HG02571 (cell line): ENCODE measurements at regions not wholly inside any gene's neighbourhood (a gene's known extent, or its start where the extent isn't known, plus 50 kb on each side); places are given as distances from the start of the nearest gene placed in this dataset.

ENCODE experiments used
- ATAC-seq: cut with Tn5 transposase; IDR thresholded peaks from one replicate; pipeline ENCODE4 v1.9.1; 2021; ENCODE audit warnings: mild to moderate bottlenecking, moderate library complexity; ENCODE audit not compliant: unreplicated experiment

DNA sequence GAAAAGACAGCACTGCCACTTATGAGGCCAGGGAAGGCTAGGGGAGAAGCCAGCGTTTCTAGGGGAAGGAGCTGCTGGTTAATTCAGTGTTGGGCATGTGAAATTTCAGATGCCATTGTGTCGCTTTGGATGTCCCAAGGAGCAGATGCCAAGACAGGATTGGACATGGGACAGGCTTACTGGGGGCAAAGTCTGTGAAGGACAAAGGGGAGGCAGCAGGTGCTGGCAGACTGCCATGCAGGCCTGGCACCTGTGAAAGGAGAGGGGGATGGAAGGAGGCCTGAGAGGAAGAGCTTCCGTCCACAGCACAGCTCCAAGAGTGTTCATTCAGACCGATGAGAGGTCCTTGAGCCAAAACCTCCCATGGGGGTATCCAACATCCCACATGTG lies 255.5 kb upstream of the RPL38 start:
- ATAC-seq: no peak

DNA sequence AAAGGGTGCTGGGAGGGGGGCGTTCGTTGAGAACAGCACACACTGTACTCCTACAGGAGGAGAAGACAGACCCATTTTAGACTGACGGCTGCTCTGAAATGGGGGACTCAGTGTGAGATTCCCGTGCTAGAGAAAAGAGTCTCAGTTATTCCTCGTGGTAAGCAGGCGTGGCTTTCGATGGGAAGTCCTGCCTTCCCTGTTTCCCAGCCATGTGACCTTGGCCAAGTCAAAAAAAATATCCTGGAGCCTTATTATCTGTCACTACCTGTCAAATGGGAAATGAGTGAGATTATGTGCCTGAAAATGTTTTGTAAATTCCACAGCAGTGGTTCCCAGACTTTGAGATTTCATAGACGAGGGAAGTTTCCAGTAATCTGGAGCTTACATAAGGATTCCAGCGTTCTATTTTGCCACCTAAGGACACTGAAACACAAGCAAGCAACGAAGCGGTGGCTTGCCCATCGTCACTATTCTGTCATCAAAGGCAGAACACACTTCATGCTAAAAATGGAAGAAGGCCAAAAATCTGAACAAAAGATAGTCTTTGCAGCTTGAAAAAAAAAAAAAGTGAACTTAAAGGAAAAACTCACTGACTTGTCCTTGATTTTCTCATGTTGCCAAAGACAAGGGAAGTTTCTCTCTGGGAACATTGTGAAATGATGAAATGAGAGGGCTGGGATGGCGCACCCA lies 253.4 kb upstream of the RPL38 start:
- ATAC-seq: no peak

DNA sequence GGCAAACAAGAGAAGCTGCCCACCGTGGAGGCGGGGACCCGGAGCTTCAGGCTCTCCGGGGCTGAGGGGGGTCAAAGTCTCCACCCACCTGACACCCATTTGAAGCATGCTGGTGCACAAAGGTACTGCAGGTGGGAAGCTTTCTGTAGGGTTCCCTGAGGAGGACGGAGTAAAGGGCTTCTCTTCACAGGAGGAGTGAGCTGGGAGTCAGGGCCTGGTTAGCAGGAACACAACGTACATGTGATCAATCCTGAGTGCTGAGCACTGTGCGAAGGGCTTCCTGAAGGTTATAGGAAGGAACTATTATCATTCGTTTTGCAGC lies 252.9 kb upstream of the RPL38 start:
- no peak for ATAC-seq

DNA sequence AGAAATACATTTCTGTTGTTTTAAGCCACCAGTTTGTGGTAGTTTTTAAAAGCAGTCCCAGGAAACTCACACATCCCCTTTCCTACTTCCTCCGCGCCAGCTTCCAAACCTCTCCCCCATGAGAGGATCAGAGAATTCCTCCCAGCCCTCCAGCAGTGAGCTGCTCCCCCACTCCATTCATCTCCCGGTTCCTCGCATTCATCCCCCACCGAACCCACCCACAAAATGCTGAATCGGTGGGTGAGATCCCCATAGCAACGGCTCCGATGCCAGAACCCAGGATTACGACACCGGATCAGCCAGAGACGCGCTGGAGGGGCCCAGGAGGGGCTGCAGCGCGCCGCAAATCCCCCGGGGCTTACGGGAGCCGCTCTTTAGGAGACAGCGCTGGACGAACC lies 251.4 kb upstream of the RPL38 start:
- ATAC-seq: no peak

DNA sequence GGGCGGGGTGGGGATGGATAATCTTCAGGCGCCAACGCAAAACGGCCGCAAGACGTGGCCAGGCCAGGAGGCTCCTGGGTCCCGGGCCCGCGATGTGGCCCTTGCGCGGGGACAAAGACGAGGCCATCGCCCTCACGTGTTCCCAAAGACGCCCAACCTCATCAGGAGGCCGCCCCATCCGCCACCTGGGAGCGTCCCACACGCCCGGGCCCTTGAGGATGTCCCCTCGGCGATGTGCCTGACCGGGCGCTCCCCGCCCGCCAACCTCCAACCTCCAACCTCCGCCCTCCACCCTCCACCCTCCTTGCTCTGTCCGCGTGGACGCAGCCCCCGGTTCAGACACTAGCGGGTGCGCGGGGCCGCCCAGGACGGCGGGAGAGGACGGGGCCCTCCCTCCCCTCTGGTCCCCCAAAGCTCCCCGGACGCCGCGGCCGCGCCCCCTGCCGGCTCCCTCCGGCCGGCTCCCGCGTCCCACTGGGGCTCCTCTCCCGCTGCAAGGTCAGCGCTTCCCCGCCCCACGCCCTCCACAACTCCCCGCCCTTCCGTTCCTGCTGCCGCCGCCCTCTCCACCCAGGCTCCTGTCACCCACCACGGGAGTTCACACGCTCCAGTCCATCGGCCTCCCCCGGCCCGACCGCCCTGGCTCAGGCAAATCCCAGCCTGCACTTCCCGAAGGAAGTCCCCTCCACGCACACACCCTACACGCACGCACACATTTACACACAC lies 250.8 kb upstream of the RPL38 start:
- no peak for ATAC-seq

DNA sequence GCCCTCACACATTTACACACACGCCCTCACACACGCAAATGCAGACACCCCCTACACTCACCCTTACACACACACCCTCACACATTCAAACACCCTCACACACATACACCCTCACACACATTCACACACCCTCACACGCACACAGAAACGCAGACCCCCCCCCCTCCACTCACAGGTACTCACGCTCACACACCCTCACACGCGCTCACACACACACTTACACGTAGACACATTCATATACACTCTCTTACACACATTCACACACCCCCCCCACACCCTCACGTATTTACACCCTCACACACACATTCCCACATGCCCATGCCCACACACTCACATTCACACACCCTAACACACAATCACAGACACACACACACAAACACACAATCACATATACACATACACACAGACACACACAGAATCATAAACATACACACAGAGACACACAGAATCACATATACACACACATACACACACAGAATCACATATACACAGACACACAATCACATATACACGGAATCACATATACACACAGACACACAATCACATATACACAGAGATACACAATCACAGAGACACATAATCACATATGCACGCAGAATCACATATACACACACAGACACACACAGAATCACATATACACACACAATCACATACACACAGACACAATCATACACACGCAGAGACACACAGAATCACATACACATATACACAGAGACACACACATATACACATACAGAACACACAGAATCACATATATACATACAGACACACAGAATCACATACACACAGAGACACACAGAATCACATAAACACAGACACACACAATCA lies 250.1 kb upstream of the RPL38 start:
- no peak for ATAC-seq

DNA sequence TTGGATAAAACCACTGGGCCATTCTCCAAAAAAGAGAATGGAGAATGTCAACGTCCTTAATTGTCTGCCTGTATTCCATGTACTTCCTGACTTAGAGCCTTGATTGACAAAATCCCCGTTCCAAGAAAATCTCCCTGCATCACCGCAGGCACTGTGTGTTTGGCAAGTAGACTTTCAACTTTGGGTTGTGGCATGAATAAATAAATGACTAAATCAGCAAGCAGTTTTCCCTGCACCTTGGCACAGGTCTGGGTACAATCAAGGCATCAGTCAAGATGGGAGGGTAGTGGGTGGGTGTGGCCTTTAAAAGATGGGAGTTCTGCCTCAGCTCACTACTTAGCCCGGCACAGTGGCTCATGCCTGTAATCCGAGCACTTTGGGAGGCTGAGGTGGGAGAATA lies 248.5 kb upstream of the RPL38 start:
- ATAC-seq: no peak

DNA sequence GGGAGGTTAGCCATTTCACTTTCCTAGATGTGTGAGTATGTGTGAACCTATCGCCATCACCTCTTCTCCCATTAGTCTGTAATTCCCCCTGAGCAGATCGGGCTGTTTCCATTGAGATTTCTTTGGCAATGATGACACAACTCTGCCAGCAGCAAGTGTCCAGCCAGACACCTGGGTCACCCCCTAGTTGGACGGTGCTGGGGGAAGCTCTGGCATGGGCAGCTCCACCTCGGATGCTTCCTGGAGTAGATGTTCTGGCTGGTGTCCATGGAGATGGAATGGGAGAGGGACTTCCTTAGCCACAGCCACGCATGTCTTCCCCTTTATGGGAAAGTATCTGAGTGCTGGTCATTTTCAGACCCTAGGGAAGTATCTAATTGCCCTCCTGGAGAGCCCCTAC lies 247.9 kb upstream of the RPL38 start:
- no peak for ATAC-seq

DNA sequence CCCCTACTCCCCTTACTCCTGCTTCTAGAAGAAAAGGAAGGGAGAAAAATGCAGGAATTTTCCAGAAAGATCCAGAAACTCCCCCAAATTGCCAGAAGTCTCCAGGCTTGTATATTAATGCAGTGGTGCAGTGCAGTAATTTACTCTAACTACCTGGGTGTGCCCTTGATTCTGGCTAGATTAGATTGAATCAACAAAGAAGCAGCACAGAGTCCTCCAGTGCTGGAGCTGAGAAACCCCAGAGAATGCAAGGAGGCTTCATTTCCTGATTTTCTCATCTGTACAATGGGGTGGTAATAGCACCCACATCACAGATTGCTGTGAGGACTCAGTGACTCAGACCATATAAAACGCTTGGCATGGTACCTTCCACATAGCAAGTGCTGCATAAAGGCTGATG lies 247.3 kb upstream of the RPL38 start:
- ATAC-seq: no peak

DNA sequence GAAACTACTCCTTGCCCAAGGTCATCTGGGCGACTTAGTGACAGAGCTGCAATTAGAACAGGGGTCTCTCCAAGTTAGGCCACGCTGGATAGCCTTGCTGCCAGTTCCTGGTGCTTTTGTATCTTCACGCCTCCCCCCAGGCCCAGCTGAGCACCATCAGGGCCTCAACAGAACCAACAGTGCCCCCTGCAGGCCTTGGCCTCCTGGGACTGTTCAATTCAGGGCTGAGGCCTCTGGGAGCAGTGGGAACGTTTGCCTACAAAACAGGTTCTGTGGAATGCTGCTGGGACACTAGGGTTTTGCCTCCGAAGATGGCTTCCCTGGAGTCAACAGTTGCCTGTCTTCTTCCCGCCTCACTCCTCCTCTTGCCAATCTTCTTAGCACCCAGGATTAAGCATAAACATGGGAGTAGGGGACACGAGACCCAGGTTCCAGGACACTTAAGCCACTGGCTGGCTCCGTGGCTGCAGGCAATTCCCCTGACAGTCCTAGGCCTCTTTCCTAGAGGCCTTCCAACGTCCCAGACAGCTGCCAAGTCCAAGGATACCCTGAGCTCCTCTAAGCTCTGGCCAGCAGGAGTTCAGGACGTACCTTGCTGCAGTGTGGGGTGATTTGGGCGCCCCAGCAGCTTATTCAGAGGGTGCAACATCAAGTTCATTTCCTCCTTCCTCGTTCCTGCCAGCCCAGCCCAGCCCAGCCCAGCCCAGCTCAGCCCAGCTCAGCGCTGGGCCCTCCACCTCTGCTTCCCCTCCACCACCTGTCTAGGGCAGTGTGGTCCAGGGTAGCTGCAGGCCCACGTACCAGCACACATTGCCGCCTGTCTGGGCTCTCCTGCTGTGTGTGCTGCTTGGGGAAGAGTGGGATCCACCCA lies 246.6 kb upstream of the RPL38 start:
- ATAC-seq: no peak

DNA sequence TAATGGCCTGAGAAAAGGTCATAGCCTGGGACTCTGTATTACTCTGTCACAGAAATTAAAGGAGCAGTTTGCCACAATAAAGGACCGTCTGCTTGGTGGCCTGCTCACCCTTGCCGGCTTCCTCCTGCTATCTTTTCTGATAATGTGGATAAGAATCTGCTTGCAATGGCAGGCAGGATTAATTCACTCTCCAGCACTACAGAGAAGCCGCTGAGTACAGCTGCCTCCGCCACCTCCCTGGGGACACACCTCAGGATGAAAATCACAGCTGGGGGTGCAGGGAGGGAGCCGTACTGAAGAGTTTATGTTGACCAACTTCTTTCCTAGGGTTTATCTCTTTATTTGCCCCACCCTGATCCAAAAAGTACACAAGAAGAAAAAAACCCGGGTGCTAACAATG lies 245.9 kb upstream of the RPL38 start:
- ATAC-seq: no peak

DNA sequence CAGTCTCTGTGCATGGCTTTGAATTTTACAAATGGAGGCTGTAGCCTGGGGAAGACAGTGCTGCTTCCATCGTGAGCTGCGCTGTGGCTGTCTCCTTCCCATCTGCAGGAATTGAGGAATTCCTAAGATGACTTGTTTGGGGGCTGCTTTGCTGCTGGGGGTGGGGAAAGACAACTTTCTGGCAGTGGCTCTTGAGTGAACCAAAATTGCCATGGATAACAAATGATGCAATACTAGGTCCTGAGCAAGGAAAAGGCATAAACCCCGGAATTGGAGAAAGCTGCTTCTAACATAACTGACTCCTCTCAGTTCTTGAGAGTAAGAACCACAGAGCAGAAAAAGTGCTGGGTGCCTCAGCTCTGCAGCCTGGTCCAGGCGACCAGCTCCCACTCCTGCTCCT lies 245.0 kb upstream of the RPL38 start:
- no peak for ATAC-seq

DNA sequence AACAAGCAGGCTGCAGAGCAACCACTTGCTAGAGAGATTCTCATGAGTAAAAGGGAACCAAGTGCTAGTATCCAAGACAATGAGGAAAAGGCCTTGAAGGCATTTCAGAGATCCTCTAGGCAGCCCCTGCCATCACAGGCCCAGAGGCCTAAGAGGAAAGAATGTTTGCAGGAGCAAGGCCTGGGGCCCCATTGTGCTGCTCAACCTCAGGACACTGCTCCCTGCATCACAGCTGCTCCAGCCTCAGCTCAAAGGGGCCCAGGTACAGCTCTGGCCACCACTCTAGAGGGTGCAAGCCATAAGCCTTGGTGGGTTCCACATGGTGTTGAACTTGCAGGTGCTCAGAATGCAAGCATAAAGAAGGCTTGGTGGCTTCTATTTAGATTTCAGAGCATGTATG lies 243.0 kb upstream of the RPL38 start:
- ATAC-seq: no peak

DNA sequence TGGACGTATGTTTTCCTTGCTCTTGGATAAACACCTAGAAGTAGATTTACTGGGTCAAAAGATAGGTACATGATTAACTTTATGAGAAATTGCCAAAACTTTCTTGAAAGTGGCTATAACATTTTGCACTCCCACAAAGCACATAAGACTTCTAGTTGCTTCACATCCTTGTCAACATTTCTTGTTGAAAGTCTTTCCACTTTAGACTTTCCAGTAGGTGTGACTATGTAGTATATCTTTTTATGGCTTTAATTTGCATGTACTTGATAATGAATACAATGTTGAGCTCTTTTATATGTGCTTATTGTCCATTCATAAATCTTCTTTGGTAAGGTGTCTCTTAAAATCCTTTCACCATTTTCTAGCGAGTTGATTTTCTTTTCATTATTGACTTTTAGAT lies 241.2 kb upstream of the RPL38 start:
- no peak for ATAC-seq

DNA sequence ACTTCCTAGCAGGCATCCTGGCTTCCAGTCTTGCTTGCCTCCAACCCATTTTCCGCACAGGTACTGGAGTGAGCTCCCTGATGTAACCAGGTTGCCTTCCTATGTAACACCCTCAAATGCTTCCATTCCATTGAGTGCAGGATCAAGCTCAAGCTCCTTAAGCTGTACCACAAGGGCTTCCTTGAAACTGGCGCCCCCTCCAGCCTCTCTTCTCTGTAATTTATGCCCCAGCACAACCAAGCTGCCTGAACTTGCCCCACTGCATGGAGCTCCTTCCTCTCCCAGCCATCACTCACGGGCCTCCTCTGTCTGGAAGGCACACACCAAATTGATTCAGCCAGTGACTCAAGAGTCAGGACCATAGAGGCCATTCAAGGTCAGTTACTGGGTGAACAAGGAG lies 234.8 kb upstream of the RPL38 start:
- no peak for ATAC-seq

DNA sequence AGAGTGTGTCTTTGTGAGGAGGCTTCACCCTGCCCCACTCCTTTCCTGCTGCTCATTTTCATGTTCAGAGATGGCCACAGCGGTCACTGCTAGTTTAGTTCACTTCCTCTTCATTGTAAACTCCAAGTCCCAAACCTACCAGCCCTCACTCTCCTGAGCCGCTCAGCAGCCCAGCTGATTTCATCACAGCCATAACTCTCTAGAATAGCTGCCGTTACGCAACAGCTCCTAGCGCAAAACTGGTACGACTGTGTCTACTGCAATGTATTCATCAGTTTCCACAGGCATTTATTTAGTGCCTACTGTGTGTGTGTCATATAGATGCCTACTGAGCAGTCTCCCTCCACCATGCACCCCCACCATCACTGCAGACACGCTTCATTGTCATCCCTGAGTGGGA lies 233.5 kb upstream of the RPL38 start:
- ATAC-seq: no peak

DNA sequence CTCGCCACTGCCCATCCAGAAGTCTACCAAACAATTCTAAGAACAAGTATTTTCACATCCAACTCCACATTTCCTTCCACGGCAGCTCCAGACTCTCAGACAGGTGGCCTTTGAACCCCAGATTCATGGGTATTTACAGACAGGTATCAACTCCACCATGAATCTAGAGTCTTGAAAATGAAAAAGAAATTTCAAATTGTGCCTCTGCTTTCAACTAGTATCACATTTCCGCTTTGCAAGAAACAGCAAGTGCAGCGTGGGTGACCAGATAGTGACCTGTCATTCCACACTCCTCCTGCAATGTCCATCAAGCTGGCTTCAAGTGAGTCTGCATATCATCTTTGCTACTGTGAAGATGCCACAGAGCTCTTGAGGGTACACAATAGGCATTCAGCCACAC lies 232.4 kb upstream of the RPL38 start:
- no peak for ATAC-seq

DNA sequence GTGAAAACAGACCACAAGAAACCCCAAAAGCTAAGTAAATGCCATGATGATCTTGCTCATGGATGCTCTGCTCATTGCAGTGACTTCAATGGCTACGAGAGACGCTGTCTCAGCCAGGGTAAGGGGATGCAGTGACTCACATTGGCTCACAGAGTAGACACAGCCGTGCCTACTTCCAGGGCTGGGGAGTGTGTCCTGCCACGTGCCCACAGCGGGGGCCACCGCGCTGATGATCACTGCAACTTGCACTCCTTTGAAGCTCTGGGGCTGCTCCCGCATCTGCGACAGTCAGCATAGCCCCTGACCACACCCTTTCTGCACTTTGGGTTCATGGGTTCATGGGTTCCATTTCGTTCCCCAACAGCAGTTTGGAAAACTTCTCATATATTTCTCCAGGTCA lies 231.4 kb upstream of the RPL38 start:
- ATAC-seq: no peak

DNA sequence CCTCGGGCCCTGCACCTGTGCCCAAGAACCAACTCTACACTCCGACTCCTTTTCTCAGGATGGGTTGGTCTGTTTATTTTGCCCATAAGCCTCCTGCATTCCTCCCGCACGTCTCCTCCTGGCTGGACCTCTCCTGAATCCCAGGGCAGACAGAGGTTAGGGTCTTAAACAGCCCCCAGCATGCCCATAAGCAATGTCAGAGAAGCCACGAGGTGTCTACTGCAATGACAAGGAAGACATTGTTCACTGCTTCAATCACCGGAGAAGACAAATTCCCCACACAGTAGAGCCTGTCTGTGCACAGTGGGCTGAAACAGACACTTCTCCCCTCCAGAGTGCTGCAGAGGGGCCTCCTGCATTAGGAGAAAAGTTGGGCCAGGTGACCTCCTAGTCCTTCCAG lies 230.6 kb upstream of the RPL38 start:
- no peak for ATAC-seq

DNA sequence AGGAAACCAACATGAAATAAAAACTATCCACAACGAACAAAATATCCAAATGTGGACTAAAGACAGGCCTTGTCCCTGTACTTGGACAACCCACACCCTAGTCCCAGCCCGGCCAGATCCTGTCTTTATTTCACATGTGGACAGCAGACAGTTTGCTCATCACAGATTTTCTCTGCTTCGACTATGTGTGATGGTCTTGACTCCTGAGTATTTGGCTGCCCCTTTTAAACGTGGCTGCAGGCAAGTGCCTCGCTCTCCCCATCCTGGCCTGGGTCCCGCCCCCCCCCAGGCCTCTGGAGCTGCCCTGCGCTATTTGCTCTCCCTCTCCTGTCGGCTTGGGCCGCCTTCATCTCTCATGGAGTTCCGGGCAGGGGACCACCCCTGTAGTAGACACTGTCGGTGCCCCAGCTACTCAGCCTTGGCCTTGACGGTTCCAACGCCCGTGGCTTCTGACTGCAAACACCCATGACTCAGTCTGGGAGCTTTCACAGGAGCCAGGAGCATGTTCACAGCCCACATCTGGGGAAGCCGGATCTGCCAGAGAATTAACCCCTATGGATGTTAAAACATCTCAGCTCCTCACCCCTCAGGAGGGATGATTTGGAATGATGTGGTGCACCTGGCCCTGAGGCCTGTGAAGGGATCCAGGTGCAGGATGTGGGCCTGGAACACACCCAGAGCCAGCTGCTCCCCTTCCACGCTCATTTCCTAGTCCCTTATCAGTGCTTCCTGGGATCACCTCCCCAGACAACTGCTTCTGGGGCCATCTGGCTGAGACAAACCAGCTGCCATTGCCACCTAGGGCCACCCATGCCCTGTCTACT lies 229.7 kb upstream of the RPL38 start:
- no peak for ATAC-seq
